ENCODE measurements at regions not wholly inside any gene's neighbourhood (a gene's known extent, or its start where the extent isn't known, plus 50 kb on each side); places are given as distances from the start of the nearest gene placed in this dataset.

DNA sequence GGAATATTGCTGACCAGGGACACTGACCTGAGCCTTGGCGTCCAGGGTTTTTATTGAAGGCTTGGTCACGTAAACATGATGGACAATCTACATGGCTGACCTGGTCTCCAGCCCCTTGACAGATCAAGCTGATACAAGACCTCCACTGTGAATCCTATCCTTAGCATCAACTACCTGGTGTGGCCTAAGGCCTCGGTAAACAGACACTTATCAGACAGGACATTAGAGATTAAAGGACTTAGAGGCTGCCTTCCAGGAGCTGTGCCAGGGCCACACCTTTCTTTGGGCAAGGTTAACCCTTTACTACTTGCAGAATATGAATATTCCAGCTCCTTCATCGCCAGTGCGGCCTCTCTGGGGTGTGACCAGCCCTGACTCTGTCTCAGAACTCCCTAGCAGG lies 104.9 kb upstream of the FOXA2 start:
- TF ChIP-seq, protein P1, sequence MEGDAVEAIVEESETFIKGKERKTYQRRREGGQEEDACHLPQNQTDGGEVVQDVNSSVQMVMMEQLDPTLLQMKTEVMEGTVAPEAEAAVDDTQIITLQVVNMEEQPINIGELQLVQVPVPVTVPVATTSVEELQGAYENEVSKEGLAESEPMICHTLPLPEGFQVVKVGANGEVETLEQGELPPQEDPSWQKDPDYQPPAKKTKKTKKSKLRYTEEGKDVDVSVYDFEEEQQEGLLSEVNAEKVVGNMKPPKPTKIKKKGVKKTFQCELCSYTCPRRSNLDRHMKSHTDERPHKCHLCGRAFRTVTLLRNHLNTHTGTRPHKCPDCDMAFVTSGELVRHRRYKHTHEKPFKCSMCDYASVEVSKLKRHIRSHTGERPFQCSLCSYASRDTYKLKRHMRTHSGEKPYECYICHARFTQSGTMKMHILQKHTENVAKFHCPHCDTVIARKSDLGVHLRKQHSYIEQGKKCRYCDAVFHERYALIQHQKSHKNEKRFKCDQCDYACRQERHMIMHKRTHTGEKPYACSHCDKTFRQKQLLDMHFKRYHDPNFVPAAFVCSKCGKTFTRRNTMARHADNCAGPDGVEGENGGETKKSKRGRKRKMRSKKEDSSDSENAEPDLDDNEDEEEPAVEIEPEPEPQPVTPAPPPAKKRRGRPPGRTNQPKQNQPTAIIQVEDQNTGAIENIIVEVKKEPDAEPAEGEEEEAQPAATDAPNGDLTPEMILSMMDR (IDR thresholded peaks at IDR 0.05) = no peak
- TF ChIP-seq EZH2 (IDR thresholded peaks at IDR 0.05; ENCODE audit: borderline replicate concordance, insufficient read depth, low read depth, low read length, poor library complexity, severe bottlenecking) = no peak
